DOHH2 (cell line): ENCODE measurements at regions not wholly inside any gene's neighbourhood (a gene's known extent, or its start where the extent isn't known, plus 50 kb on each side); places are given as distances from the start of the nearest gene placed in this dataset.

Experiments
- H3F3A ChIP-seq: fragments of 200-600 bp; sonication (generic), shearing (Covaris generic); 2 replicates; pipeline ENCODE4 v1.6.0; 2016; ENCODE audit warnings: antibody characterized with exemption, mild to moderate bottlenecking; ENCODE audit not compliant: control insufficient read depth, insufficient read depth
- H3K27ac ChIP-seq: fragments of 200-600 bp; sonication (generic); 2 replicates; pipeline ENCODE4 v1.5.1; 2014; ENCODE audit warnings: low read depth, mild to moderate bottlenecking, low read length, moderate library complexity
- H3K27me3 ChIP-seq: fragments of 200-600 bp; sonication (generic); 2 replicates; pipeline ENCODE4 v1.6.1; 2014; ENCODE audit warnings: mild to moderate bottlenecking, low read length, mixed read lengths; ENCODE audit not compliant: control insufficient read depth
- H3K36me3 ChIP-seq: fragments of 200-600 bp; sonication (generic); 2 replicates; pipeline ENCODE4 v1.6.1; 2014; ENCODE audit warnings: mild to moderate bottlenecking, low read length, moderate library complexity, mixed read lengths; ENCODE audit not compliant: control insufficient read depth
- H3K4me1 ChIP-seq: fragments of 200-600 bp; sonication (generic); 2 replicates; pipeline ENCODE4 v1.6.1; 2014; ENCODE audit warnings: mild to moderate bottlenecking, low read length, mixed read lengths; ENCODE audit not compliant: control insufficient read depth
- H3K4me2 ChIP-seq: fragments of 200-600 bp; sonication (generic); 2 replicates; pipeline ENCODE4 v1.6.0; 2014; ENCODE audit warnings: mild to moderate bottlenecking, low read length, moderate library complexity
- H3K4me3 ChIP-seq: fragments of 200-600 bp; sonication (generic); 2 replicates; pipeline ENCODE4 v1.5.1; 2014; ENCODE audit warnings: mild to moderate bottlenecking, low read length, mixed read lengths
- H3K79me2 ChIP-seq: fragments of 200-600 bp; sonication (generic); 2 replicates; pipeline ENCODE4 v1.6.1; 2014; ENCODE audit warnings: mild to moderate bottlenecking, low read length, mixed read lengths; ENCODE audit not compliant: control insufficient read depth
- H3K9me2 ChIP-seq: fragments of 200-600 bp; sonication (generic); replicated peaks from 2 replicates; pipeline ENCODE4 v1.6.1; 2014; ENCODE audit warnings: mild to moderate bottlenecking, low read length, mixed read lengths; ENCODE audit not compliant: control insufficient read depth
- H3K9me3 ChIP-seq: fragments of 200-600 bp; sonication (generic); 2 replicates; pipeline ENCODE4 v1.6.1; 2014; ENCODE audit warnings: antibody characterized with exemption, low read length, mixed read lengths; ENCODE audit not compliant: control insufficient read depth, insufficient read depth
- H4K20me1 ChIP-seq: fragments of 200-600 bp; sonication (generic); 2 replicates; pipeline ENCODE4 v1.6.0; 2014; ENCODE audit warnings: low read depth, mild to moderate bottlenecking, antibody characterized with exemption, low read length, moderate library complexity; ENCODE audit not compliant: control insufficient read depth, insufficient read depth
- CTCF ChIP-seq: fragments of 200-600 bp; sonication (generic); IDR thresholded peaks from one replicate; pipeline ENCODE4 v1.5.1; 2014; ENCODE audit warnings: antibody characterized with exemption, mild to moderate bottlenecking, low read depth, low read length; ENCODE audit not compliant: poor library complexity, severe bottlenecking
- EZH2phosphoT487 ChIP-seq: fragments of 200-600 bp; sonication (generic); IDR thresholded peaks from 2 replicates; pipeline ENCODE4 v1.6.1; 2017; ENCODE audit warnings: borderline replicate concordance, mild to moderate bottlenecking, antibody characterized with exemption, low read length, moderate library complexity, mixed read lengths

GRCh38 chr6:112562301-112563231, 215.4 kb downstream of the RFPL4B start:
- Histone ChIP-seq H3K9me2 (no peaks in the 10 kb centered on the region), H4K20me1 (no peaks in the 10 kb centered on the region), H3K36me3 (no peaks in the 10 kb centered on the region), H3K4me2 (no peak overlapping the region), H3K27me3 (no peaks in the 10 kb centered on the region), H3K4me1 (no peaks in the 10 kb centered on the region), H3F3A (no peaks in the 10 kb centered on the region), H3K27ac (no peak overlapping the region), H3K9me3 (no peaks in the 10 kb centered on the region), H3K79me2 (no peaks in the 10 kb centered on the region), H3K4me3 (no peak overlapping the region)
- no peak for TF ChIP-seq CTCF
- TF ChIP-seq EZH2phosphoT487: no peak

- no peak overlapping the region for H3K4me2 ChIP-seq
Measured at GRCh38 chr6:112563368-112563767, 216.2 kb downstream of the RFPL4B start.

GRCh38 chr6:112568066-112568465, 220.9 kb downstream of the RFPL4B start:
- Histone ChIP-seq H3K27me3 (no peaks in the 10 kb centered on the region), H3F3A (no peaks in the 10 kb centered on the region), H3K4me3 (no peak overlapping the region), H3K4me2 (no peak overlapping the region), H3K36me3 (no peaks in the 10 kb centered on the region), H3K79me2 (no peaks in the 10 kb centered on the region), H3K9me2 (no peaks in the 10 kb centered on the region), H4K20me1 (no peaks in the 10 kb centered on the region), H3K4me1 (no peaks in the 10 kb centered on the region), H3K27ac (no peak overlapping the region), H3K9me3 (no peaks in the 10 kb centered on the region)
- TF ChIP-seq CTCF (no peak), EZH2phosphoT487 (no peak)

More at GRCh38 chr6:112563368-112563767, 216.2 kb downstream of the RFPL4B start:
- Histone ChIP-seq H3K9me3 (no peaks in the 10 kb centered on the region), H3K27ac (no peak overlapping the region), H3K9me2 (no peaks in the 10 kb centered on the region), H3K4me1 (no peaks in the 10 kb centered on the region), H3K36me3 (no peaks in the 10 kb centered on the region), H3F3A (no peaks in the 10 kb centered on the region), H4K20me1 (no peaks in the 10 kb centered on the region), H3K27me3 (no peaks in the 10 kb centered on the region), H3K4me3 (no peak overlapping the region), H3K79me2 (no peaks in the 10 kb centered on the region)
- TF ChIP-seq CTCF: no peak
- TF ChIP-seq EZH2phosphoT487: no peak
